ENCODE measurements at regions not wholly inside any gene's neighbourhood (a gene's known extent, or its start where the extent isn't known, plus 50 kb on each side); places are given as distances from the start of the nearest gene placed in this dataset.

DNA sequence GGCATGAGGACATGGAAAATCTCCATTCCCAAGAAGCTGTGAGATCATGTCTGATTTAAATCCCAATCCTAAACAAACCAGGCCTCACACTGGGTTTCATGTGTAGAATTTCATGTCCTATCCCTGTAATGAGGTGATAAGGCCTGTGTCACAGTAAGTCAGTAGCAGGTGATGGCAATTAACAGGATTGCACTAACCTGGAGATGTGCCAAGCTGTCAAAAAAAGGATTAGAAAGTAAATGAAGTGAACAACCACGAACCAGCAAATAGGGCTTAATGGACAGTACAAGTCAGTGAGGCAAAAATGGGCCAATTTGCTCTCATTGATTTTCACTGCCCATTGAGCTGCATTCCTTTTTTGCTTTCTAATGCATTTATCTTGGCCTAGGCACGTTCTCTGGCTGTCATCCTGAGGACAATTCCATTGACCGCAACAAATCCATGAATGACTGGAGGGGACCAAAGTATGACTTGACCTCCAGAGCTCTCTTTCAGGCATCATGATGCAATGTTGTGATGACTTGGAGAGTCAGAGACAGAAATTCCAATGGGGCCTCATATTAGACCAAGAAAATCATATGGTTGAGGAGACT is 673.6 kb upstream of the ADGRL2 start:
- TF ChIP-seq CTCF (IDR thresholded peaks at IDR 0.05) (no peak), POLR2A (IDR thresholded peaks at IDR 0.05; ENCODE audit: low read depth) (no peak)
